ENCODE measurements at regions not wholly inside any gene's neighbourhood (a gene's known extent, or its start where the extent isn't known, plus 50 kb on each side); places are given as distances from the start of the nearest gene placed in this dataset.

- no peak overlapping the region for H3K4me2 ChIP-seq (ENCODE audit: control insufficient read depth, extremely low read depth, insufficient read depth, low read depth, low read length)
These were observed 398.3 kb downstream of the DUSP10 start for GRCh38 chr1:221343607-221344006.

GRCh38 chr1:221344693-221345092 is 397.2 kb downstream of the DUSP10 start:
- dilution Hi-C loops (cut with MboI; ENCODE audit: extremely low pct_ligation_motif_present, low sequenced_read_pairs), result no loop called here
- no peaks in the 10 kb centered on the region for H3K79me2 ChIP-seq (ENCODE audit: control insufficient read depth, insufficient read depth, low read length)
- H3K4me2 ChIP-seq (ENCODE audit: control insufficient read depth, extremely low read depth, insufficient read depth, low read depth, low read length), result no peak overlapping the region
- H3K9ac ChIP-seq (ENCODE audit: control insufficient read depth, extremely low read depth, insufficient read depth, low read length), result no peak overlapping the region
- H3K9me1 ChIP-seq (ENCODE audit: control insufficient read depth, extremely low read depth, insufficient read depth, low read length), result no peaks in the 10 kb centered on the region
- no peak overlapping the region for H3K27ac ChIP-seq (ENCODE audit: control insufficient read depth, insufficient read depth, low read length)
- no peaks in the 10 kb centered on the region for H3K36me3 ChIP-seq (ENCODE audit: control insufficient read depth in 2 of 2, extremely low read depth in 1 of 2, insufficient read depth in 2 of 2, low read length in 2 of 2)
- no peaks in the 10 kb centered on the region for H3K4me1 ChIP-seq (ENCODE audit: control insufficient read depth, extremely low read depth, insufficient read depth, low read length)
- H2AFZ ChIP-seq (ENCODE audit: control insufficient read depth, low read length), result no peak overlapping the region
- no peaks in the 10 kb centered on the region for H4K20me1 ChIP-seq (ENCODE audit: control insufficient read depth, extremely low read depth, insufficient read depth, low read length)
- no peaks in the 10 kb centered on the region for H3K9me3 ChIP-seq (ENCODE audit: control insufficient read depth, low read depth, low read length)
- DNase-seq (ENCODE audit: low read depth, low spot score) (no peak), FAIRE-seq (no peak)
- no peaks in the 10 kb centered on the region for H3K27me3 ChIP-seq (ENCODE audit: control insufficient read depth, extremely low read depth, insufficient read depth, low read length)
- TF ChIP-seq CTCF (optimal IDR thresholded peaks at IDR 0.05 in 1 of 3, IDR thresholded peaks at IDR 0.05 in 1 of 3, conservative IDR thresholded peaks at IDR 0.05 in 1 of 3; ENCODE audit: extremely low read depth in 1 of 3, insufficient read depth in 2 of 3, low read length in 3 of 3) (no peak), EZH2 (IDR thresholded peaks at IDR 0.05; ENCODE audit: low read length) (no peak)
- no peak overlapping the region for H3K4me3 ChIP-seq (ENCODE audit: control insufficient read depth in 2 of 3, extremely low read depth in 1 of 3, insufficient read depth in 2 of 3, low read depth in 1 of 3, low read length in 3 of 3)

More at GRCh38 chr1:221343607-221344006, 398.3 kb downstream of the DUSP10 start:
- Histone ChIP-seq H2AFZ (ENCODE audit: control insufficient read depth, low read length) (no peak overlapping the region), H3K79me2 (ENCODE audit: control insufficient read depth, insufficient read depth, low read length) (no peaks in the 10 kb centered on the region), H3K4me1 (ENCODE audit: control insufficient read depth, extremely low read depth, insufficient read depth, low read length) (no peaks in the 10 kb centered on the region), H3K9me3 (ENCODE audit: control insufficient read depth, low read depth, low read length) (no peaks in the 10 kb centered on the region), H3K27ac (ENCODE audit: control insufficient read depth, insufficient read depth, low read length) (no peak overlapping the region), H3K36me3 (ENCODE audit: control insufficient read depth in 2 of 2, extremely low read depth in 1 of 2, insufficient read depth in 2 of 2, low read length in 2 of 2) (no peaks in the 10 kb centered on the region), H3K9me1 (ENCODE audit: control insufficient read depth, extremely low read depth, insufficient read depth, low read length) (no peaks in the 10 kb centered on the region), H4K20me1 (ENCODE audit: control insufficient read depth, extremely low read depth, insufficient read depth, low read length) (no peaks in the 10 kb centered on the region), H3K27me3 (ENCODE audit: control insufficient read depth, extremely low read depth, insufficient read depth, low read length) (no peaks in the 10 kb centered on the region), H3K4me3 (ENCODE audit: control insufficient read depth in 2 of 3, extremely low read depth in 1 of 3, insufficient read depth in 2 of 3, low read depth in 1 of 3, low read length in 3 of 3) (no peak overlapping the region), H3K9ac (ENCODE audit: control insufficient read depth, extremely low read depth, insufficient read depth, low read length) (no peak overlapping the region)
- no peak for FAIRE-seq
- no peak for DNase-seq (ENCODE audit: low read depth, low spot score)
- TF ChIP-seq EZH2 (IDR thresholded peaks at IDR 0.05; ENCODE audit: low read length), result no peak
- TF ChIP-seq CTCF (optimal IDR thresholded peaks at IDR 0.05 in 1 of 3, IDR thresholded peaks at IDR 0.05 in 1 of 3, conservative IDR thresholded peaks at IDR 0.05 in 1 of 3; ENCODE audit: extremely low read depth in 1 of 3, insufficient read depth in 2 of 3, low read length in 3 of 3), result no peak
- dilution Hi-C loops (cut with MboI; ENCODE audit: extremely low pct_ligation_motif_present, low sequenced_read_pairs), result no loop called here
